HG03439 (cell line): ENCODE measurements at regions not wholly inside any gene's neighbourhood (a gene's known extent, or its start where the extent isn't known, plus 50 kb on each side); places are given as distances from the start of the nearest gene placed in this dataset.
"Not testable (repeated sequence)": the region's sequence is repeated elsewhere in the genome, so short reads cannot be mapped to it uniquely, and the experiment has no call there.

Experiments
- ATAC-seq: cut with Tn5 transposase; IDR thresholded peaks from one replicate; pipeline ENCODE4 v1.9.1; 2021; ENCODE audit warnings: mild to moderate bottlenecking, moderate library complexity; ENCODE audit not compliant: unreplicated experiment

- ATAC-seq, result not testable (repeated sequence)
Observed at GRCh38 chr4:9505341-9505740, 61.1 kb downstream of the DEFB131A start.

- ATAC-seq, result not testable (repeated sequence)
Observed at GRCh38 chr4:9506672-9507071, 62.5 kb downstream of the DEFB131A start.

GRCh38 chr4:9512941-9513340, 68.7 kb downstream of the DEFB131A start:
- not testable (repeated sequence) for ATAC-seq

- ATAC-seq, result not testable (repeated sequence)
Observed at GRCh38 chr4:9519631-9520030, 75.4 kb downstream of the DEFB131A start.

- not testable (repeated sequence) for ATAC-seq
Observed at GRCh38 chr4:9522903-9523302, 78.7 kb downstream of the DEFB131A start.

- ATAC-seq, result not testable (repeated sequence)
Observed at GRCh38 chr4:9524406-9524805, 80.2 kb downstream of the DEFB131A start.

- ATAC-seq, result not testable (repeated sequence)
Observed at GRCh38 chr4:9532134-9532862, 88.1 kb downstream of the DEFB131A start.

- ATAC-seq, result not testable (repeated sequence)
Observed at GRCh38 chr4:9532863-9533192, 88.6 kb downstream of the DEFB131A start.

GRCh38 chr4:9537101-9537500, 92.9 kb downstream of the DEFB131A start:
- not testable (repeated sequence) for ATAC-seq

GRCh38 chr4:9539939-9540520, 95.8 kb downstream of the DEFB131A start:
- not testable (repeated sequence) for ATAC-seq

- ATAC-seq, result not testable (repeated sequence)
Observed at GRCh38 chr4:9541388-9541915, 97.2 kb downstream of the DEFB131A start.

- ATAC-seq, result not testable (repeated sequence)
Observed at GRCh38 chr4:9544851-9545250, 100.6 kb downstream of the DEFB131A start.

- not testable (repeated sequence) for ATAC-seq
Observed at GRCh38 chr4:9547470-9547869, 103.3 kb downstream of the DEFB131A start.

GRCh38 chr4:9556076-9556475, 111.9 kb downstream of the DEFB131A start:
- ATAC-seq, result not testable (repeated sequence)

- ATAC-seq, result not testable (repeated sequence)
Observed at GRCh38 chr4:9577869-9578268, 133.7 kb downstream of the DEFB131A start.

- not testable (repeated sequence) for ATAC-seq
Observed at GRCh38 chr4:9582880-9583279, 138.7 kb downstream of the DEFB131A start.

GRCh38 chr4:9592010-9592409, 147.8 kb downstream of the DEFB131A start:
- no peak for ATAC-seq

- no peak for ATAC-seq
Observed at GRCh38 chr4:9594948-9595347, 150.7 kb downstream of the DEFB131A start.

GRCh38 chr4:9595531-9595930, 151.3 kb downstream of the DEFB131A start:
- ATAC-seq, result not testable (repeated sequence)

- ATAC-seq, result no peak
Observed at GRCh38 chr4:9599266-9599665, 155.1 kb downstream of the DEFB131A start.

GRCh38 chr4:9600246-9600645, 156.0 kb downstream of the DEFB131A start:
- no peak for ATAC-seq

GRCh38 chr4:9602389-9602914, 158.2 kb downstream of the DEFB131A start:
- no peak for ATAC-seq
